ENCODE measurements at regions not wholly inside any gene's neighbourhood (a gene's known extent, or its start where the extent isn't known, plus 50 kb on each side); places are given as distances from the start of the nearest gene placed in this dataset.

DNA sequence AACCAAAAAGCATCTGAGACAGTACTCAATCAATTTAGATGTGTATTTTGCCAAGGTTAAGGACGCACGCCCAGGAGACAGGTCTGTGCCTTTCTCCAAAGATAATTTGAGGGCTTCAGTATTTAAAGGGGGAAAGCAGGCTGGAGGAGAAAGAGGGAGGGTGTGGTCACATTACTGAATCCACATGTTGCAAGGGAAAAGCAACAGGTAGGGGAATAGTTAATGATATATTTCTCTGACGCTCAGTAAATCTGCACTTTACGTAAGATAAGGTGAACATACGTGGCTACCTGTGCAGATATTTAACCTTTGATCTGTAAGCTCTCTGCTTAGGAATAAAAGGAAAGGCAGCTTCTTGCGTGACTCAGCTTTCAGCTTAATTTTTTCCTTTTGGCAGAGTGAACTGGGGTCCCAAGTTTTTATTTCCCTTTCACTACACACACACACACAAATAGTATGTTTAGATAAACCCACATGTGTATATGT, 443.4 kb downstream of the NTRK2 start:
- no peaks in the 10 kb centered on the region for H3K9me3 ChIP-seq
- H3K4me1 ChIP-seq, result no peaks in the 10 kb centered on the region
- TF ChIP-seq, protein P1, sequence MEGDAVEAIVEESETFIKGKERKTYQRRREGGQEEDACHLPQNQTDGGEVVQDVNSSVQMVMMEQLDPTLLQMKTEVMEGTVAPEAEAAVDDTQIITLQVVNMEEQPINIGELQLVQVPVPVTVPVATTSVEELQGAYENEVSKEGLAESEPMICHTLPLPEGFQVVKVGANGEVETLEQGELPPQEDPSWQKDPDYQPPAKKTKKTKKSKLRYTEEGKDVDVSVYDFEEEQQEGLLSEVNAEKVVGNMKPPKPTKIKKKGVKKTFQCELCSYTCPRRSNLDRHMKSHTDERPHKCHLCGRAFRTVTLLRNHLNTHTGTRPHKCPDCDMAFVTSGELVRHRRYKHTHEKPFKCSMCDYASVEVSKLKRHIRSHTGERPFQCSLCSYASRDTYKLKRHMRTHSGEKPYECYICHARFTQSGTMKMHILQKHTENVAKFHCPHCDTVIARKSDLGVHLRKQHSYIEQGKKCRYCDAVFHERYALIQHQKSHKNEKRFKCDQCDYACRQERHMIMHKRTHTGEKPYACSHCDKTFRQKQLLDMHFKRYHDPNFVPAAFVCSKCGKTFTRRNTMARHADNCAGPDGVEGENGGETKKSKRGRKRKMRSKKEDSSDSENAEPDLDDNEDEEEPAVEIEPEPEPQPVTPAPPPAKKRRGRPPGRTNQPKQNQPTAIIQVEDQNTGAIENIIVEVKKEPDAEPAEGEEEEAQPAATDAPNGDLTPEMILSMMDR (IDR thresholded peaks at IDR 0.05), result no peak
- no peak overlapping the region for H3K27ac ChIP-seq
- no peak for DNase-seq (ENCODE audit: low spot score in 2 of 2)
- intact Hi-C loops (cut with DNase I), result no loop called here
- H3K36me3 ChIP-seq, result no peaks in the 10 kb centered on the region
- H3K27me3 ChIP-seq, result no peaks in the 10 kb centered on the region
- no peak overlapping the region for H3K4me3 ChIP-seq

DNA sequence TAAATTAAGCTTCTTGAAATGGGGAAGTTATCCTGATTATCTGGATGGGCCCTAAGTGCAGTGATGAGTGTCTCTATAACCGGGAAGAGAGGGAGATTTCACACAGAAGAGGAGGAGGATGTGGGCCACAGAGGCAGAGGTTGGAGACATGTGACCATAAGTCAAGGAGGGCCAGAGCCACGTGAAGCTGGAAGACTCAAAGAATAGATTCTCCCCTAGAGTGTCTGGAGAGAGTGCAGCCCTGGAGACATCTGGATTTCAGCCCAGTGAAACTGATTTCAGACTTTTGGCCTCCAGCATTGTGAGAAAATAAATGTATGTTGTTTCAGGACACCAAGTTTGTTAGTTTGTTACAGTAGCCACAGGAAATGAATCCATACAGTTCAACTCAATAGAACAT, 442.9 kb downstream of the NTRK2 start:
- TF ChIP-seq, protein P1 (IDR thresholded peaks at IDR 0.05), result no peak
- intact Hi-C loops (cut with DNase I), result no loop called here
- H3K4me3 ChIP-seq, result no peak overlapping the region

GRCh38 chr9:85108746-85109145, 439.2 kb downstream of the NTRK2 start:
- intact Hi-C loops (cut with DNase I), result no loop called here
- H3K27me3 ChIP-seq, result no peaks in the 10 kb centered on the region
- TF ChIP-seq, protein P1 (IDR thresholded peaks at IDR 0.05), result no peak
- no peak for DNase-seq (ENCODE audit: low spot score in 2 of 2)
- H3K36me3 ChIP-seq, result no peaks in the 10 kb centered on the region
- H3K4me1 ChIP-seq, result no peaks in the 10 kb centered on the region
- H3K27ac ChIP-seq, result no peak overlapping the region
- H3K4me3 ChIP-seq, result no peak overlapping the region
- H3K9me3 ChIP-seq, result no peaks in the 10 kb centered on the region

More for the DNA sequence above, 442.9 kb downstream of the NTRK2 start:
- Histone ChIP-seq H3K4me1 (no peaks in the 10 kb centered on the region), H3K27ac (no peak overlapping the region), H3K27me3 (no peaks in the 10 kb centered on the region), H3K36me3 (no peaks in the 10 kb centered on the region), H3K9me3 (no peaks in the 10 kb centered on the region)
- no peak for DNase-seq (ENCODE audit: low spot score in 2 of 2)

- TF ChIP-seq, protein P1 (IDR thresholded peaks at IDR 0.05), result no peak
- intact Hi-C loops (cut with DNase I), result no loop called here
- no peaks in the 10 kb centered on the region for H3K4me1 ChIP-seq
- no peak overlapping the region for H3K27ac ChIP-seq
- no peaks in the 10 kb centered on the region for H3K36me3 ChIP-seq
- DNase-seq (ENCODE audit: low spot score in 2 of 2), result no peak
- no peaks in the 10 kb centered on the region for H3K27me3 ChIP-seq
- H3K4me3 ChIP-seq, result no peak overlapping the region
- H3K9me3 ChIP-seq, result no peaks in the 10 kb centered on the region
Observed at GRCh38 chr9:85108229-85108628, 438.7 kb downstream of the NTRK2 start.

DNA sequence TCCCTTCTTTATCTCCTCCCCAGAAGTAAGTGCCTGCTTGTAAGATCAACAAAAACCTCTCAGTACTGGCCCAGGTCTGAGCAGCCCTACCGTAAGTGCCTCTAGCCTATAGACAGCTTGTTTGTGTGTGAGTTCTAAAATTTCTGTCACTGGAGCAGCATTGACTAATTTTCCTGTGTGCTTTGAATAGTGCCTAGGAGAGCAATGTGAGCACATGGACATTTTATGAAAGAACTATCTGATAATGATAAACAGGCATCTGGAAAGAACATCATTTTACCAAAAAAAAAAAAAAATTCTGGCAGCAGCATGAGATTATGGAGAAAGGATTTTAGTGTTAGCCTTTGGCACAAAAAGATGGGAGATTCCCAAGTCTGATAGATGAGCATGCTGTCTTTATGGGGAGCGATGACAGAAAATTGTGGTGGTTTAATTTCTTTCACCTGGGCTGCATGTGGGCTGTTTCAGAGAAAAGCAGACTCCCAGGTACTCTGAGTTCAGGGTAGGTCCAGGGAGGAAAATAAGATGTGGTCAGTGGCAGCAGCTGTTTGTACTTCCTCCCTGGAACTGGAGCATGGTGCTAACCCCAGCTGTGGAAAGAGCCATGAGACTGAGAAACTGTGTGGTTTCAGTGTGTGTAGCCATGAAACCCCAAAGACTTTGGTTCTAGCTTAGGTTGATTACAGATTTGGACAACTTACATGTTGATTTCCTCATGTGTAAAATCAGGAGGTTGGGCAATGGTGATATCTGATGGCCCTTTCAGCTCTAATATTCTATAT, 419.9 kb downstream of the NTRK2 start:
- Histone ChIP-seq H3K27me3 (no peaks in the 10 kb centered on the region), H3K4me1 (no peaks in the 10 kb centered on the region), H3K4me3 (no peak overlapping the region), H3K9me3 (no peaks in the 10 kb centered on the region), H3K36me3 (no peaks in the 10 kb centered on the region), H3K27ac (no peak overlapping the region)
- no peak for DNase-seq (ENCODE audit: low spot score in 2 of 2)
- TF ChIP-seq, protein P1 (IDR thresholded peaks at IDR 0.05), result no peak
- intact Hi-C loops (cut with DNase I), result no loop called here
